ENCODE measurements at regions not wholly inside any gene's neighbourhood (a gene's known extent, or its start where the extent isn't known, plus 50 kb on each side); places are given as distances from the start of the nearest gene placed in this dataset.

- WGBS, result 70% methylated on average over 5 of the region's 5 CpGs
- no peak for TF ChIP-seq EGR1 (IDR thresholded peaks at IDR 0.05; ENCODE audit: low read depth in 2 of 2)
- no peak for TF ChIP-seq REST (IDR thresholded peaks at IDR 0.05)
- TF ChIP-seq SP1 (IDR thresholded peaks at IDR 0.05), result no peak
- no peak for TF ChIP-seq RXRA (IDR thresholded peaks at IDR 0.05)
- TF ChIP-seq ZBTB33 (IDR thresholded peaks at IDR 0.05), result no peak
- no peak for TF ChIP-seq MAX (IDR thresholded peaks at IDR 0.05)
- no peak for TF ChIP-seq HNF4G (IDR thresholded peaks at IDR 0.05)
- no peak for TF ChIP-seq RAD21 (IDR thresholded peaks at IDR 0.05)
- TF ChIP-seq JUND (IDR thresholded peaks at IDR 0.05), result no peak
- TF ChIP-seq NR2F2 (IDR thresholded peaks at IDR 0.05), result no peak
- TF ChIP-seq FOXA2 (IDR thresholded peaks at IDR 0.05), result no peak
- TF ChIP-seq HNF4A (conservative IDR thresholded peaks at IDR 0.05), result no peak
- no peak for TF ChIP-seq YY1 (IDR thresholded peaks at IDR 0.05)
- no peak for TF ChIP-seq TAF1 (conservative IDR thresholded peaks at IDR 0.05)
- no peak for TF ChIP-seq GABPA (IDR thresholded peaks at IDR 0.05 in 1 of 2, conservative IDR thresholded peaks at IDR 0.05 in 1 of 2)
- no peak for TF ChIP-seq ATF3 (IDR thresholded peaks at IDR 0.05)
Measured at GRCh38 chr4:127238956-127239475, 393.7 kb upstream of the INTU start.

GRCh38 chr4:127239902-127240763, 392.6 kb upstream of the INTU start:
- 70% methylated on average over 7 of the region's 7 CpGs for WGBS

More at GRCh38 chr4:127238956-127239475, 393.7 kb upstream of the INTU start:
- H3K4me1 ChIP-seq (ENCODE audit: control insufficient read depth in 4 of 4, insufficient read depth in 4 of 4, low read length in 3 of 4), result no peaks in the 10 kb centered on the region
- no peak for DNase-seq (ENCODE audit: low spot score)
- H3K9ac ChIP-seq (ENCODE audit: low read depth in 1 of 2, low read length in 2 of 2), result no peak overlapping the region
- no peak overlapping the region for H3K4me3 ChIP-seq (ENCODE audit: low read depth in 1 of 3, low read length in 3 of 3)
- no peaks in the 10 kb centered on the region for H3K36me3 ChIP-seq (ENCODE audit: control insufficient read depth in 4 of 4, insufficient read depth in 3 of 4, low read depth in 1 of 4, low read length in 3 of 4)
- H3K27ac ChIP-seq (ENCODE audit: low read depth in 1 of 2, low read length in 2 of 2), result no peak overlapping the region
- no peaks in the 10 kb centered on the region for H3K27me3 ChIP-seq (ENCODE audit: control insufficient read depth in 4 of 4, insufficient read depth in 4 of 4, low read length in 3 of 4)
- H3K9me3 ChIP-seq (ENCODE audit: control insufficient read depth in 4 of 4, low read length in 3 of 4), result no peaks in the 10 kb centered on the region

More at GRCh38 chr4:127239902-127240763, 392.6 kb upstream of the INTU start:
- DNase-seq (ENCODE audit: low spot score), result no peak
- H3K4me3 ChIP-seq (ENCODE audit: low read depth in 1 of 3, low read length in 3 of 3), result no peak overlapping the region
- H3K9me3 ChIP-seq (ENCODE audit: control insufficient read depth in 4 of 4, low read length in 3 of 4), result no peaks in the 10 kb centered on the region
- H3K4me1 ChIP-seq (ENCODE audit: control insufficient read depth in 4 of 4, insufficient read depth in 4 of 4, low read length in 3 of 4), result no peaks in the 10 kb centered on the region
- no peak overlapping the region for H3K27ac ChIP-seq (ENCODE audit: low read depth in 1 of 2, low read length in 2 of 2)
- TF ChIP-seq RXRA (IDR thresholded peaks at IDR 0.05) (no peak), FOXA1 (IDR thresholded peaks at IDR 0.05) (no peak)
- no peaks in the 10 kb centered on the region for H3K27me3 ChIP-seq (ENCODE audit: control insufficient read depth in 4 of 4, insufficient read depth in 4 of 4, low read length in 3 of 4)
- H3K9ac ChIP-seq (ENCODE audit: low read depth in 1 of 2, low read length in 2 of 2), result no peak overlapping the region
- no peaks in the 10 kb centered on the region for H3K36me3 ChIP-seq (ENCODE audit: control insufficient read depth in 4 of 4, insufficient read depth in 3 of 4, low read depth in 1 of 4, low read length in 3 of 4)
